Progenitor cell of endocrine pancreas (in vitro differentiated cells): ENCODE measurements at regions not wholly inside any gene's neighbourhood (a gene's known extent, or its start where the extent isn't known, plus 50 kb on each side); places are given as distances from the start of the nearest gene placed in this dataset.

Experiments used
- DNase-seq: peaks from one replicate; pipeline ENCODE4 v3.0.0; 2021; ENCODE audit warnings: low spot score; ENCODE audit not compliant: unreplicated experiment
- H3K27ac Mint-ChIP-seq: 2 replicates; pipeline ENCODE4 v1.8.0; 2021; ENCODE audit warnings: mild to moderate bottlenecking, moderate library complexity, mixed read lengths
- H3K27me3 Mint-ChIP-seq: 2 replicates; pipeline ENCODE4 v1.8.0; 2021; ENCODE audit warnings: mixed read lengths
- H3K36me3 Mint-ChIP-seq: 2 replicates; pipeline ENCODE4 v1.8.0; 2022; ENCODE audit warnings: mixed read lengths; ENCODE audit not compliant: insufficient read depth
- H3K4me1 Mint-ChIP-seq: 2 replicates; pipeline ENCODE4 v1.8.0; 2021; ENCODE audit warnings: low read depth, mixed read lengths
- H3K4me3 Mint-ChIP-seq: 2 replicates; pipeline ENCODE4 v1.8.0; 2021; ENCODE audit warnings: low read depth, mild to moderate bottlenecking, moderate library complexity, mixed read lengths
- H3K9me3 Mint-ChIP-seq: 2 replicates; pipeline ENCODE4 v1.8.0; 2021; ENCODE audit warnings: low read depth, mixed read lengths
- TF ChIP-seq, protein P1 (sequence below): fragments of 200-600 bp; sonication (generic); IDR thresholded peaks from one replicate; pipeline ENCODE4 v1.5.0; 2021; ENCODE audit warnings: antibody characterized with exemption, mild to moderate bottlenecking; ENCODE audit not compliant: unreplicated experiment

DNA sequence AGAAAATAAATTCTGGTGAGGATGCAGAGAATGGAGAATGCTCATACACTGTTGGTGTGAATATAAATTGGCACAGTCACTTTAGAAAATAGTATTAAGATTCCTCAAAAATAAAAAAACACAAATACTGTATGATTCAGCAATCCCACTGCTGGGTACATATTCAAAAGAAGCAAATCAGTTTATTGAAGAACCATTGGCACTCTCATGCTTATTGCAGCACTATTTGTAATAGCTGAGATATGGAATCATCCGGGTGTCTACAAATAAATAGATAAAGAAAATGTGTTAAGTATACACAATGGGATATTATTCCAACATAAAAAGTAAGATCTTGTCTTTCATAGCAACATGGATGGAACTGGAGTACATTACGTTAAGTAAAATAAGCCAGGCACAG, 579.4 kb upstream of the SEL1L start:
- TF ChIP-seq, protein P1, sequence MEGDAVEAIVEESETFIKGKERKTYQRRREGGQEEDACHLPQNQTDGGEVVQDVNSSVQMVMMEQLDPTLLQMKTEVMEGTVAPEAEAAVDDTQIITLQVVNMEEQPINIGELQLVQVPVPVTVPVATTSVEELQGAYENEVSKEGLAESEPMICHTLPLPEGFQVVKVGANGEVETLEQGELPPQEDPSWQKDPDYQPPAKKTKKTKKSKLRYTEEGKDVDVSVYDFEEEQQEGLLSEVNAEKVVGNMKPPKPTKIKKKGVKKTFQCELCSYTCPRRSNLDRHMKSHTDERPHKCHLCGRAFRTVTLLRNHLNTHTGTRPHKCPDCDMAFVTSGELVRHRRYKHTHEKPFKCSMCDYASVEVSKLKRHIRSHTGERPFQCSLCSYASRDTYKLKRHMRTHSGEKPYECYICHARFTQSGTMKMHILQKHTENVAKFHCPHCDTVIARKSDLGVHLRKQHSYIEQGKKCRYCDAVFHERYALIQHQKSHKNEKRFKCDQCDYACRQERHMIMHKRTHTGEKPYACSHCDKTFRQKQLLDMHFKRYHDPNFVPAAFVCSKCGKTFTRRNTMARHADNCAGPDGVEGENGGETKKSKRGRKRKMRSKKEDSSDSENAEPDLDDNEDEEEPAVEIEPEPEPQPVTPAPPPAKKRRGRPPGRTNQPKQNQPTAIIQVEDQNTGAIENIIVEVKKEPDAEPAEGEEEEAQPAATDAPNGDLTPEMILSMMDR, result no peak
- Mint-ChIP-seq H3K4me1 (peaks cover 4% of the 10 kb centered on the region), H3K4me3 (no peak overlapping the region), H3K9me3 (peaks cover 6% of the 10 kb centered on the region), H3K27me3 (no peaks in the 10 kb centered on the region), H3K36me3 (no peaks in the 10 kb centered on the region), H3K27ac (no peak overlapping the region)
- no peak for DNase-seq

DNA sequence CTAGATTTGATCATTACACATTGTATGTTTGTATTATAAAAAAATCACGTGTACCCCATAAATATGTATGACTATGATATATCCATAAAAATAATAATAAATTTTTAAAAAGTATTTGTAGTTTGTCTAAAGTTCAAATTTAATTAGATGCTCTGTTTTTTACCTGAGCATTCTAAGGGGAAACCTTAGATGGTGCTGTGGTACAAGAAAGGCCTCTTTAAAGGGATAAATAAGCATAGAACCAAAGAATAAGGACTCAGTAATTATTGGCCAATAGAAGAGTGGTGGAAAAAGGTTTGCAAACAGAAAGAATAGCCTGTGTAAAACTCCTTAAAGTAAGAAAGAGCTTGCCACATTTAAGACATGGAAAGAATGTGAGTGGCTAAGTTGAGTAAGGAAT, 580.1 kb upstream of the SEL1L start:
- no peak for DNase-seq
- H3K36me3 Mint-ChIP-seq, result no peaks in the 10 kb centered on the region
- TF ChIP-seq, protein P1, result peak; percentile 15

GRCh38 chr14:82116721-82117120, 583.1 kb upstream of the SEL1L start:
- no peaks in the 10 kb centered on the region for H3K36me3 Mint-ChIP-seq
- no peak overlapping the region for H3K27ac Mint-ChIP-seq
- TF ChIP-seq, protein P1, result no peak
- peaks cover 4% of the 10 kb centered on the region for H3K4me1 Mint-ChIP-seq
- H3K9me3 Mint-ChIP-seq, result peaks cover 9% of the 10 kb centered on the region
- no peak overlapping the region for H3K4me3 Mint-ChIP-seq
- H3K27me3 Mint-ChIP-seq, result no peaks in the 10 kb centered on the region
- DNase-seq, result no peak

More for the DNA sequence above, 580.1 kb upstream of the SEL1L start:
- Mint-ChIP-seq H3K27ac (no peak overlapping the region), H3K4me3 (no peak overlapping the region), H3K4me1 (peaks cover 4% of the 10 kb centered on the region), H3K9me3 (peaks cover 9% of the 10 kb centered on the region), H3K27me3 (no peaks in the 10 kb centered on the region)

GRCh38 chr14:82122655-82123054, 589.0 kb upstream of the SEL1L start:
- no peak for DNase-seq
- no peaks in the 10 kb centered on the region for H3K36me3 Mint-ChIP-seq
- H3K4me1 Mint-ChIP-seq, result no peaks in the 10 kb centered on the region
- no peak overlapping the region for H3K27ac Mint-ChIP-seq
- H3K27me3 Mint-ChIP-seq, result no peaks in the 10 kb centered on the region
- H3K9me3 Mint-ChIP-seq, result peaks cover 5% of the 10 kb centered on the region
- no peak overlapping the region for H3K4me3 Mint-ChIP-seq
- TF ChIP-seq, protein P1, result no peak

DNA sequence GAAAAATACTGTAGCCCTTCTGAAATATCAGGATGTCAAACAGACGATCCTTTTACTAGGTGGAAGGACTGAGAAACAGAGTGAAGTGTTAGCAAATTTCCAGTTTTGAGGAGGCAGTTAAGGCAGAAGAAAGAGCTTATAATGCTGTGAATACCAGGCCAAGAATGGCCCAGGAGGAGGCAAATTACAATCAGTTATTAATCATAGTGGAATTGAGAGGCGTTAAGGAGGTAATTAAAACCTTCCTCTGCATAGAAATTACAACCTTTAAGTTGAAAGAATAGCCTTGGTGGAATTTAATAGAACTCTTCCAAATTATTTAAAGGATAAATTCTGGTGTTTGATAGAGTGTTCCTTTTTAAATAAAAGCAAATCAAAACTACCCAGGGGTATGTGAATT, 590.9 kb upstream of the SEL1L start:
- Mint-ChIP-seq H3K4me1 (no peaks in the 10 kb centered on the region), H3K27me3 (no peaks in the 10 kb centered on the region), H3K4me3 (no peak overlapping the region), H3K36me3 (no peaks in the 10 kb centered on the region), H3K9me3 (no peaks in the 10 kb centered on the region), H3K27ac (no peak overlapping the region)
- DNase-seq, result no peak
- TF ChIP-seq, protein P1, result no peak

DNA sequence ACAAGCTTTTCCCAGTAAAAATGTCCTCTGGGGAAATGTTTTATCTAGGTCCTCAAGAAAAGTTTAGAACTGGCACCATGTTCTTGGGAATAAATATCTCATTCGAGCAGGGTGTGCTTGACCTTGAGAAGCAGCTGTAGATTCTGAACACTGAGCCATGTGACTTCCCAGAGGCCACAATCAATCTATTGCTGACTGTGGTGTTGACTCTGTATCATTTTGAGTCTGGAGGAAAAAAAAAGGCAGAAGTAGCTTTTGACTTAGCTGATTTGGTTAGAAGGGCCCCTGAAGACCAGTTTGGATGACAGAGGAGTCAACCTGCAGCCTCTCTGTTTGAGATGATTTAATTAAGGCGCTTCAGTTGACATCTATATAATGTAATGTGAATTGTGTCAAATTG, 592.4 kb upstream of the SEL1L start:
- Mint-ChIP-seq H3K27ac (no peak overlapping the region), H3K36me3 (no peaks in the 10 kb centered on the region), H3K4me1 (no peaks in the 10 kb centered on the region), H3K4me3 (no peak overlapping the region), H3K27me3 (no peaks in the 10 kb centered on the region), H3K9me3 (no peaks in the 10 kb centered on the region)
- TF ChIP-seq, protein P1, result no peak
- DNase-seq, result no peak
